ENCODE measurements at regions not wholly inside any gene's neighbourhood (a gene's known extent, or its start where the extent isn't known, plus 50 kb on each side); places are given as distances from the start of the nearest gene placed in this dataset.
A peak's percentile ranks its signal among the peaks of the same experiment; 100 is the strongest.

GRCh38 chr6:165774903-165775601 lies 112.0 kb upstream of the PDE10A start:
- DNase-seq (ENCODE audit: low spot score), result peak; percentile 52
- Histone ChIP-seq H3K4me2 (no peak overlapping the region), H3K36me3 (ENCODE audit: insufficient read depth) (no peaks in the 10 kb centered on the region), H3F3A (replicated peaks; ENCODE audit: low read depth) (no peaks in the 10 kb centered on the region), H3K79me2 (replicated peaks; ENCODE audit: insufficient read depth) (no peaks in the 10 kb centered on the region), H3K9me2 (ENCODE audit: insufficient read depth) (no peaks in the 10 kb centered on the region), H3K4me3 (no peak overlapping the region), H3K4me1 (ENCODE audit: insufficient read depth) (peaks cover 17% of the 10 kb centered on the region), H2AFZ (no peak overlapping the region), H4K20me1 (replicated peaks; ENCODE audit: insufficient read depth) (no peaks in the 10 kb centered on the region), H3K27ac (ENCODE audit: low read depth) (no peak overlapping the region), H3K27me3 (ENCODE audit: insufficient read depth) (peaks cover 10% of the 10 kb centered on the region; the same call in 1 of the 2 replicates)
- ATAC-seq, result no peak; the same call in 2 of the 3 replicates
- no peak for TF ChIP-seq ETS1 (IDR thresholded peaks at IDR 0.05)
- no peak for TF ChIP-seq CTCF (conservative IDR thresholded peaks at IDR 0.05; ENCODE audit: low read depth in 2 of 2)
- no peak for TF ChIP-seq ZNF114 (CRISPR knock-in tag; IDR thresholded peaks at IDR 0.05)
- TF ChIP-seq STAT1 (IDR thresholded peaks at IDR 0.05; ENCODE audit: unreplicated experiment), result no peak
- no peak for TF ChIP-seq EZH2 (IDR thresholded peaks at IDR 0.05; ENCODE audit: low read depth, unreplicated experiment)
- no peak for TF ChIP-seq ZNF462 (CRISPR knock-in tag; IDR thresholded peaks at IDR 0.05)
- TF ChIP-seq ZNF331 (CRISPR knock-in tag; IDR thresholded peaks at IDR 0.05; ENCODE audit: low read depth), result no peak
- TF ChIP-seq JUNB (IDR thresholded peaks at IDR 0.05; ENCODE audit: unreplicated experiment), result no peak
- TF ChIP-seq NANOG (IDR thresholded peaks at IDR 0.05; ENCODE audit: borderline replicate concordance), result no peak
- peaks cover 33% of the 10 kb centered on the region for H3K4me1 Mint-ChIP-seq
- no peak overlapping the region for H3K4me3 Mint-ChIP-seq
- H3K36me3 Mint-ChIP-seq (ENCODE audit: low read depth), result no peaks in the 10 kb centered on the region
- no peak overlapping the region for H3K27ac Mint-ChIP-seq
- H3K9me3 Mint-ChIP-seq, result no peaks in the 10 kb centered on the region
- peaks cover 13% of the 10 kb centered on the region for H3K27me3 Mint-ChIP-seq (ENCODE audit: insufficient read depth, low read depth, poor library complexity)

Data from GM23338 (cell line).